ENCODE measurements at regions not wholly inside any gene's neighbourhood (a gene's known extent, or its start where the extent isn't known, plus 50 kb on each side); places are given as distances from the start of the nearest gene placed in this dataset.
"Not testable (repeated sequence)": the region's sequence is repeated elsewhere in the genome, so short reads cannot be mapped to it uniquely, and the experiment has no call there.

GRCh38 chr6:165844232-165844631, 181.2 kb upstream of the PDE10A start:
- DNase-seq = no peak

- DNase-seq = no peak
These were observed 180.6 kb upstream of the PDE10A start for GRCh38 chr6:165843568-165844113.

- DNase-seq = no peak
These were observed 180.1 kb upstream of the PDE10A start for GRCh38 chr6:165843121-165843520.

GRCh38 chr6:165842281-165842936, 179.4 kb upstream of the PDE10A start:
- DNase-seq = no peak

GRCh38 chr6:165841153-165841558, 178.1 kb upstream of the PDE10A start:
- no peak for DNase-seq

GRCh38 chr6:165837948-165838745, 175.1 kb upstream of the PDE10A start:
- DNase-seq = no peak

GRCh38 chr6:165836648-165837047, 173.6 kb upstream of the PDE10A start:
- not testable (repeated sequence) for DNase-seq

- DNase-seq = no peak
These were observed 172.4 kb upstream of the PDE10A start for GRCh38 chr6:165835410-165835851.

- no peak for DNase-seq
These were observed 171.7 kb upstream of the PDE10A start for GRCh38 chr6:165834613-165835259.

GRCh38 chr6:165833355-165833754, 170.3 kb upstream of the PDE10A start:
- DNase-seq = no peak

GRCh38 chr6:165831812-165832510, 168.9 kb upstream of the PDE10A start:
- no peak for DNase-seq

GRCh38 chr6:165830761-165831160, 167.7 kb upstream of the PDE10A start:
- no peak for DNase-seq

- no peak for DNase-seq
These were observed 166.3 kb upstream of the PDE10A start for GRCh38 chr6:165829376-165829775.

GRCh38 chr6:165827190-165827518, 164.1 kb upstream of the PDE10A start:
- DNase-seq = no peak

- DNase-seq = no peak
These were observed 163.6 kb upstream of the PDE10A start for GRCh38 chr6:165826487-165827189.

GRCh38 chr6:165825256-165825815, 162.3 kb upstream of the PDE10A start:
- no peak for DNase-seq

- DNase-seq = no peak
These were observed 160.7 kb upstream of the PDE10A start for GRCh38 chr6:165823609-165824326.

- DNase-seq = no peak
These were observed 159.5 kb upstream of the PDE10A start for GRCh38 chr6:165822501-165822900.

- no peak for DNase-seq
These were observed 158.7 kb upstream of the PDE10A start for GRCh38 chr6:165821754-165822153.

- DNase-seq = no peak
These were observed 157.9 kb upstream of the PDE10A start for GRCh38 chr6:165820934-165821333.

- no peak for DNase-seq
These were observed 157.4 kb upstream of the PDE10A start for GRCh38 chr6:165820407-165820806.

Measured in retina (tissue), 1 donor.